Epithelial cell of esophagus (primary cell): ENCODE measurements at regions not wholly inside any gene's neighbourhood (a gene's known extent, or its start where the extent isn't known, plus 50 kb on each side); places are given as distances from the start of the nearest gene placed in this dataset.
A peak's percentile ranks its signal among the peaks of the same experiment; 100 is the strongest.
"Not testable (repeated sequence)": the region's sequence is repeated elsewhere in the genome, so short reads cannot be mapped to it uniquely, and the experiment has no call there.

Experiments used
- DNase-seq: peaks from one replicate; pipeline ENCODE4 v3.0.0; 2010; ENCODE audit warnings: low read depth
- H3K4me3 ChIP-seq: 2 replicates; pipeline ENCODE4 v1.5.1; 2011; ENCODE audit warnings: mild to moderate bottlenecking, low read length, control low read depth
- CTCF ChIP-seq: IDR thresholded peaks from 2 replicates; pipeline ENCODE4 v1.5.1; 2011; ENCODE audit warnings: low read depth, mild to moderate bottlenecking, low read length, control low read depth, inconsistent platforms; ENCODE audit not compliant: insufficient read depth; ENCODE audit errors: missing control alignments

- TF ChIP-seq CTCF: no peak
- DNase-seq: no peak
These were observed 154.8 kb upstream of the WSCD1 start for GRCh38 chr17:5915337-5915736.

GRCh38 chr17:5919089-5919488, 151.1 kb upstream of the WSCD1 start:
- TF ChIP-seq CTCF: no peak
- no peak overlapping the region for H3K4me3 ChIP-seq
- DNase-seq: no peak

More at GRCh38 chr17:5915337-5915736, 154.8 kb upstream of the WSCD1 start:
- H3K4me3 ChIP-seq: no peak overlapping the region

GRCh38 chr17:5921512-5922282, 148.5 kb upstream of the WSCD1 start:
- DNase-seq: peak; percentile 13
- no peak for TF ChIP-seq CTCF
- H3K4me3 ChIP-seq: no peak overlapping the region

- H3K4me3 ChIP-seq: no peak overlapping the region
- TF ChIP-seq CTCF: no peak
- no peak for DNase-seq
These were observed 147.7 kb upstream of the WSCD1 start for GRCh38 chr17:5922476-5922875.

GRCh38 chr17:5929721-5930120, 140.5 kb upstream of the WSCD1 start:
- no peak for TF ChIP-seq CTCF
- DNase-seq: no peak
- no peak overlapping the region for H3K4me3 ChIP-seq

GRCh38 chr17:5930555-5930954, 139.6 kb upstream of the WSCD1 start:
- not testable (repeated sequence) for DNase-seq, H3K4me3 ChIP-seq

- H3K4me3 ChIP-seq: no peak overlapping the region
- TF ChIP-seq CTCF: no peak
- DNase-seq: no peak
These were observed 138.6 kb upstream of the WSCD1 start for GRCh38 chr17:5931616-5932015.
